ENCODE measurements at regions not wholly inside any gene's neighbourhood (a gene's known extent, or its start where the extent isn't known, plus 50 kb on each side); places are given as distances from the start of the nearest gene placed in this dataset.

- TF ChIP-seq CTCF (IDR thresholded peaks at IDR 0.05) (no peak), RNF2 (IDR thresholded peaks at IDR 0.05; ENCODE audit: borderline replicate concordance, low read depth) (no peak), E2F6 (IDR thresholded peaks at IDR 0.05; ENCODE audit: borderline replicate concordance, low read depth) (no peak), ELK1 (IDR thresholded peaks at IDR 0.05; ENCODE audit: low read depth, low read length) (no peak), REST (IDR thresholded peaks at IDR 0.05) (no peak), SMC3 (IDR thresholded peaks at IDR 0.05) (no peak), HDAC2 (IDR thresholded peaks at IDR 0.05) (no peak), MAX (IDR thresholded peaks at IDR 0.05) (no peak), RAD21 (conservative IDR thresholded peaks at IDR 0.05 in 1 of 2, IDR thresholded peaks at IDR 0.05 in 1 of 2) (no peak), CHD2 (IDR thresholded peaks at IDR 0.05; ENCODE audit: low read length, partially characterized antibody) (no peak), SREBF2 (IDR thresholded peaks at IDR 0.05) (no peak), POLR2A (IDR thresholded peaks at IDR 0.05; ENCODE audit: low read length) (no peak)
These were observed 896.7 kb upstream of the ANO3 start for GRCh38 chr11:25435197-25435596.

Measured in A549 (cell line).